ENCODE measurements at regions not wholly inside any gene's neighbourhood (a gene's known extent, or its start where the extent isn't known, plus 50 kb on each side); places are given as distances from the start of the nearest gene placed in this dataset.

GRCh38 chr7:67843001-67843565, 846.5 kb downstream of the TYW1 start:
- no peak for DNase-seq (ENCODE audit: low spot score)

DNA sequence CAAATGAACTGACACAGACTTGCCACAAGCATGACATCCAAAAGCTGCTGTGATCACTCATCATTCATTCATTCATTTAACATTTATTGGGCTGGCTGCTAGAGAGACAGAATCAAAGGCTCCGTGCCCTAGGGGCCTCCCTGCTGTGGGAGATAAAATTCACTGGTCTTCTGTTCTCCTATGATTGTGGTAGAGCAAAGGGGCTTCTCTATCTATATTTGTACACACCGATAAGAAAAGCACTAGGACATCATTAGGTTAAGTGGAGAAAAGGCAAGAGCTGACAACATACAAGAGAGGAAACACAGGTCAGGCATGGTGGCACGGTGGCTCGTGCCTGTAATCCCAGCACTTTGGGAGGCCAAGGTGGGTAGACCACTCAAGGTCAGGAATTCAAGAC, 847.0 kb downstream of the TYW1 start:
- no peak for DNase-seq (ENCODE audit: low spot score)

- no peak for DNase-seq (ENCODE audit: low spot score)
These were observed 850.6 kb downstream of the TYW1 start for GRCh38 chr7:67847092-67847787.

DNA sequence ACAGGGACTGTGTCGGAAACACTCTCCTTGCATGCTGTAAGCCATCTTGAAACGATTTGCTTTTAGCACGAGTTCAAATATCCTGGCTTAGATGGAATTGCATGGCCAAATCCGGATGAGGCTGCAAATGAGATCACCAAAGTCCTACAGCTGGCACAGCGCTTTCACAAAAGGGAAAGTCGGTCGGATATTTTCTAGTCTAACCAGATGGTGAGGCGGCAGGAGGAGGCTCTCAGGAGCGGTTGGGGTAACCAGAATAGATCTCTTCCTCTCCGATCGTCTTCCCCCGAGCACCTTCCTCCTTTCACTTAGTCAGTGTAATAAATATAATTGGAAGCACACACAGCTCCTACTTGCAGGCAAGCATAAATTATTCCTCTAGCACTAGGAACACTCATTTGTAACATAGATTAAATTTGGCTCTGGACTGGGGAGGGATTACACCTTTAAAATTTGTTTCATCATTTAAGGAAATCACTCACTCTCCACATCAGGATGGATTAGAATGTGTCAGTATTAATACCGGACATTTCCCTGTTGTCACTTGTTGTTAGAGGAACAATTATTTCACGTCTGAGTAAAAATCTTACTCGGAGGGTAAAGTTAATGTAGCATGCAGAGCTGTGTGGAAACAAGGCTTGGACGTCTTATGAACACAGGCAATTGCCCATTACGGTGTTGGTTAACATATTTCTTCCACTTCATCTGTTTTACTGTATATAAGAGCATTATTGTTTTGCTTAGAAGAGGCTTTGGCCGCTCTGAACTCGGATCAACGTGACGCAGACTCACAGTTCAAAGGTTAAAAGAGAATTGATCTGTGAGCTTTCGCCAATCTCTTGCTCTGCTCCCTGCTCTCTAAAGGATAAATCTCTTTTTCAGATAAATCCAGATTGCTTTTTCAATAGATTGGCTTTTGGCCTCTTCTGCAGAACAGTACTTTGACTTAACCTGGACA, 857.9 kb downstream of the TYW1 start:
- DNase-seq (ENCODE audit: low spot score), result peak; percentile 8

GRCh38 chr7:67855322-67855721, 858.7 kb downstream of the TYW1 start:
- DNase-seq (ENCODE audit: low spot score), result no peak

- no peak for DNase-seq (ENCODE audit: low spot score)
These were observed 859.4 kb downstream of the TYW1 start for GRCh38 chr7:67856046-67856445.

DNA sequence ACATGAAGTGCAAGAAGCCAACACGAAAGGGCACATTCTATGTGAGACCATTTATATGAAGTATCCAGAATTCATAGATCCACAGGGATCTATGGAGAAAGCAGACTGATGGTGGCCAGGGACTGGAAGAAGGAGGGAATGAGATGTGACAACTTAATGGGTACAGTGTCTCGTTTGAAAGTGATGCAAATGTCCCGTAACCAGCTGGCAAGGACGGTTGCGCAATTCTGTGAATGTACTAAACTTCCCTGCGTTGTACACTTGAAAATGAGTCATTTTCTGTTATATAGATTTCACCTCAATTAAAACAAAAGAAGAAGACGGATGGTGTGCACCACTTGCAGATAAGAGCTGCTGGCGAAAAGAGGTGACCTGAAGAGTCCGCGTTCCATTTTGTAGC, 861.1 kb downstream of the TYW1 start:
- DNase-seq (ENCODE audit: low spot score), result no peak

DNA sequence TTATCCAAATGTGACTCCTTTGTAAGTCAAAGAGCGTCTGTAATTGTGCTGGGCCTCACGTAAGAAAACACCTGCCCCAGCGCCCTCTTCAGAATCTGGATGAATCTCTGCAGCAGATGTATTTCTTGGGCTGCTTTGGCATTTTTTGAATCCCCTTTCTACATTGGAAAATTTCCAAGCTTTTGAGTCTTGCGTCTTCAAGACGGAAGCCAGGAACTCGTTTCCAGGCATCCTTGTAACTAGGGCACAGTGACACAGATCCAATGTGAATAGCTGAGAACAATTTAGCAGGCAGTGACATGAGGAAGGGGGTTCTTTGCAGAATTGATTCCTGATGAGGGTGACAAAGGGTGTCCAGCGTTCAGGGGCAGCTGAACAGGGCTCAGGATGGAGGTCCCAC, 862.3 kb downstream of the TYW1 start:
- DNase-seq (ENCODE audit: low spot score), result no peak

GRCh38 chr7:67863911-67864310, 867.3 kb downstream of the TYW1 start:
- DNase-seq (ENCODE audit: low spot score), result no peak

DNA sequence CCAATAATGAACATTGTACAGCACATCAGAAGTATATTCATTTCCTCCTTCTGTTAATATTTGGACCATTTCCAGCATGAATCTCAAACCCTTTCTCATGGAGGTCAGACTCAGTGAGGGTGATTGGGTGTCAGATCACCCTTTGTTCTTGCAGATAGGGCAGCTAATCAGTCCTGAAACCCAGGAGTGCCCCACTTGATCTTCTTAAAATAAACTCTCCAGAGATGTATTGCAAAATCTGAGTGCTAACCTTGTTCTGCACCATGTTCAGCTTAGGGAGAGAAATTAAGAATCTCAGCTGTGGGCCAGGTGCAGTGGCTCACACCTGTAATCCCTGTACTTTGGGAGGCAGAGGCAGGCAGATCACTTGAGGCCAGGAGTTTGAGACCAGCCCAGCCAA, 869.4 kb downstream of the TYW1 start:
- no peak for DNase-seq (ENCODE audit: low spot score)

- DNase-seq (ENCODE audit: low spot score), result no peak
These were observed 870.2 kb downstream of the TYW1 start for GRCh38 chr7:67866812-67867211.

GRCh38 chr7:67870396-67870795, 873.8 kb downstream of the TYW1 start:
- DNase-seq (ENCODE audit: low spot score), result no peak

DNA sequence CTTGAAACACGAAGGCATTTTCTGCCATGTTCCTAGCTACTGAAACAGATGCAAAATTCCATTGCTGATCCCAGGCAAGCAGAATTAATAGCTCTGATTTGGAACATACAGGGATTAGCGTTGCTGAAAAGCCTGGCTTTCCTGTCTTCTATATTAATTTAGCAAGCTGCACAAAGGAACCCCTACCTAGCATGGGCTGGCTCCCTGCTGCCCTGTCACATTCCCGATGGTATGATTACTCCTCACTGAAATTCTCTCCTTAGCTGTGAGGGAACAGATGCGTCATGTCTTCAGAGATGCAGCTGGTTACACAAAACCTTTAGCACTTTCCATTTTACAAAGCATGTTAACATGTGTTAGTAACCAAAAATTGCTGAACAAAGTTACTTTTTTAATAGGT, 878.9 kb downstream of the TYW1 start:
- DNase-seq (ENCODE audit: low spot score), result no peak

GRCh38 chr7:67878808-67879207, 882.2 kb downstream of the TYW1 start:
- no peak for DNase-seq (ENCODE audit: low spot score)

DNA sequence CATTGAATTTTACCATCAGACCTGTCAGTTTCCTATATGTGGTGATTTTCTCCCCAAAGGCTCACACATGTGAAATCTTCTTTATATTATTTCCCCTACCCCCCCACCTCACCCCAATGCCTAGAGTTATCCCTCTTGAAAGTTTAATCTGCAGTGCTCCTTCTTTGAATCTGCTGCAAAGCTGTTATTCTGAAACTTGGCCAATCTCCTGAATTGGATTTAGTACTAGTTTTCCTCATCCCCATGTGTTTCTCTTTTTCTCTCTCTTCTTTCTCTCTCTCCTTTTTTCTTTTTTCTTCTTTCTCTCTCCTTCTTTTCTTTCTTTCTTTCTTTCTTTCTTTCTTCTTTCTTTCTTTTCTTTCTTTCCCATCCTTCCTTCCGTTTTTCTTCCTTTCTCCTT, 886.2 kb downstream of the TYW1 start:
- no peak for DNase-seq (ENCODE audit: low spot score)

DNA sequence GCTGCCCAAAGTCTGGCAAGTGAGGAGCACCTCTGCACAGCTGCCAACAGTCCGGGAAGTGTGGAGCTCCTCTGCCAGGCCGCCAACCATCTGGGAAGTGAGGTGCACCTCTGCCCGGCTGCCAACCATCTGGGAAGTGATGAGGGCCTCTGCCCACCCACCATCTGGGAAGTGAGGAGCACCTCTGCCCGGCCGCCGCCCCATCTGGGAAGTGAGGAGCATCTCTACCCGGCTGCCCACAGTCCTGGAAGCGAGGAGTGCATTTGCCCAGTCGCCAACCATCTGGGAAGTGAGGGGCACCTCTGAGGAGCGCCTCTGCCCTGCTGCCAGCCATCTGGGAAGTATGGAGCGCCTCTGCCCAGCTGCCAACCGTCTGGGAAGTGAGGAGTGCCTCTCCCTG, 893.7 kb downstream of the TYW1 start:
- DNase-seq (ENCODE audit: low spot score), result no peak

GRCh38 chr7:67894746-67895145, 898.1 kb downstream of the TYW1 start:
- no peak for DNase-seq (ENCODE audit: low spot score)

GRCh38 chr7:67896721-67897120, 900.1 kb downstream of the TYW1 start:
- no peak for DNase-seq (ENCODE audit: low spot score)

DNA sequence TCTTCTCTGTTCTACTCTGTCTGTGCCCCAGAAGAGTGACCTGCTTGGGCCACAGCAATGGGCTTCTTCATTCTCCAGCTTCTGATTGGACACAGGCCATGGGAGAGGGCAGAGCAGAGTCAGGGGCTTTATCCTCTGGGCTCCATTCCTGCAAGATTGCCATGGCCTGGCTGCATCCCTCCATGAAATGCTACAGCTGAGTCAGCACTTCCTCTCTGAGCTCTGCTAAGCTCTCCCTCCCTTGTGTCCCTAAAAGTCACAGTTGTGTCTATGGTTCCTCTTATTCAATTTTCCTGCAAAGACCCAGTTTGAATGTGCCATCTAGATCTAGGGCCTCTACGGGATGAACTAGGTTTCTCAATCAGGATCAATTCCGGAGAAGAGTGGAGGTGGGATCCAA, 903.8 kb downstream of the TYW1 start:
- no peak for DNase-seq (ENCODE audit: low spot score)

- DNase-seq (ENCODE audit: low spot score), result no peak
These were observed 905.3 kb downstream of the TYW1 start for GRCh38 chr7:67901808-67902480.

DNA sequence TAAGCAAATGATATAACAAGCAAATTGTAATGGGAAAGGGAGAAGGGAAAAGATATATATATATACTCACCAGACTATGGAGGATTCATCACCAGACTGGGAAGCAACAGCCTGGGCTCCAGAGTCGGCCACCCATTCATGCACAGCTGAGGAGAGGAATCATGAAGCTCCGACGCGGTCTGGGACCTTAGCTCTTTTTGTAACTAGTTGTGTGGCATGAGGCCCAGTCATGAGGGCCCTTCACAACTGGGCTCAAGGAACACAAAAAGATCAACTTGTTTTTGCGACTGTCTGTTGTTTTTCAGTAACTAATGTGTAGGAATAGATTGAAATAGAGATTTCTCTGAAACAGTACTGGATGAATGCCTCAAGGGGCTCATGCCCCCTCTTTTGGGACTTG, 911.2 kb downstream of the TYW1 start:
- no peak for DNase-seq (ENCODE audit: low spot score)

DNA sequence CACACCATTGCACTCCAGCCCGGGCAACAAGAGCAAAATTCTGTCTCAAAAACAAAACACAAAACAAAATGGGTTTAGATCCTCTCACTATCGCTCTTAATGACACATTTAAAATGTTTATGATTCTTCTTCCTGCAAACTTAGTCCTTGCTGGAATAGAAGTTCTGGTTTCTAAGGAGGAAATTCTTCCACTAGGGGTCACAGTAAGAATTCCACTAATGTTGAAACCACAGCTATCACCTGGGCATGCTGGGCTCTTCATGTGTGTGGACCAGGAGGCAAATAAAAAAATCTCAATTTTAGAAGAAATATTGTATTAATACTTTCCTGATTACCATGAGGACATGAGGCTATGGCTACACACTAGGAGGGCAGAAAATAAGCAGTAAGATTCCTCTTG, 915.8 kb downstream of the TYW1 start:
- DNase-seq (ENCODE audit: low spot score), result no peak

DNA sequence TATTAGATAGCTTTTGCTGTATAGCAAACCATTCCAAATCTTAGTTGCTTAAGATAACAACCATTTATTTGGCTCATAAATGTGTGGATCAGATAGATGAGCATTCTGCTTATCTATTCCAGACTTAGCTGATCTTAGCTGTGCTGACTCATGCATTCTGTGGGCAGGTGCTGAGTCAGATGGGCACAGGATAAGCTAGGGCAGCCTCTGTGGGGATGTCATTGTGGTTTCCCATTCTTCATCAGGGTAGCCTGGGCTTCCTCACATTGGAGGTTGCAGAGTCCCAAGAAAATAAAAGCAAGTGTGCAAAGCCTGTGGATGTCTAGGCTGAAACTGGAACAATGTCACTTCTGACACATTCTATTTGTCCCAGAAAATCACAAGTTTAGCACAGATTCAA, 917.0 kb downstream of the TYW1 start:
- no peak for DNase-seq (ENCODE audit: low spot score)

All from COLO829 (cell line).